ENCODE measurements at regions not wholly inside any gene's neighbourhood (a gene's known extent, or its start where the extent isn't known, plus 50 kb on each side); places are given as distances from the start of the nearest gene placed in this dataset.

DNA sequence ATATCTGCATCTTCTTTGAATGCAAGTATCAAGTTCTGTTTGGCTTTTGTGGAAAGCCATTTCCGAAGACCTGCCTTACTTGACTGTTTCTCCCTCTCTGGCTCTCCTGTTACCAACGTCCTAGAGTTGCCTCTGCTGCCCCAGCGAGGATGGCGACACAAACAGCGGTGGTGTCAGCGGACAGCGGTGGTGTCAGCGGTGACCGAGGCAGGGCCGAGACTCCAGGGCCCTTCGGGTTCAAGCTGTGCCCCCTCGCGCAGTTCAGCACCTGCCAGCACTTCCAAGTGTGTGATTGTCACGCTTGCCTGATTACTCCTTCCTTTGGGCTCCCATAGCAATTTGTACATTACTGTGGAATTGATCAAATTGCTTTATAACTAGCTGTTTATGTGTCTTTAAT is 336.9 kb upstream of the FAT1 start:
- TF ChIP-seq SP1 (IDR thresholded peaks at IDR 0.05) (no peak), LEF1 (IDR thresholded peaks at IDR 0.05; ENCODE audit: borderline replicate concordance) (no peak), L3MBTL2 (conservative IDR thresholded peaks at IDR 0.05) (no peak), FOXA1 (IDR thresholded peaks at IDR 0.05) (no peak), ARNT (IDR thresholded peaks at IDR 0.05) (no peak), CTBP1 (IDR thresholded peaks at IDR 0.05; ENCODE audit: borderline replicate concordance) (no peak), ZNF384 (IDR thresholded peaks at IDR 0.05) (no peak), BHLHE40 (IDR thresholded peaks at IDR 0.05; ENCODE audit: borderline replicate concordance) (no peak), FOXK2 (IDR thresholded peaks at IDR 0.05) (no peak), FOXM1 (IDR thresholded peaks at IDR 0.05; ENCODE audit: borderline replicate concordance) (no peak)
